Esophagus mucosa (tissue), 1 donor: ENCODE measurements at regions not wholly inside any gene's neighbourhood (a gene's known extent, or its start where the extent isn't known, plus 50 kb on each side); places are given as distances from the start of the nearest gene placed in this dataset.

Experiments used
- ATAC-seq: fragments of 200-7000 bp; cut with Tn5 transposase; one replicate; pipeline ENCODE4 v1.9.1; 2020
- donor health status: DM: yes; HTN: yes; CAD: no.

GRCh38 chr10:75347186-75347585 is 54.4 kb downstream of the ZNF503 start:
- no peak for ATAC-seq

- no peak for ATAC-seq
These were observed 55.8 kb downstream of the ZNF503 start for GRCh38 chr10:75345738-75346137.

GRCh38 chr10:75344170-75344569 is 57.4 kb downstream of the ZNF503 start:
- no peak for ATAC-seq

DNA sequence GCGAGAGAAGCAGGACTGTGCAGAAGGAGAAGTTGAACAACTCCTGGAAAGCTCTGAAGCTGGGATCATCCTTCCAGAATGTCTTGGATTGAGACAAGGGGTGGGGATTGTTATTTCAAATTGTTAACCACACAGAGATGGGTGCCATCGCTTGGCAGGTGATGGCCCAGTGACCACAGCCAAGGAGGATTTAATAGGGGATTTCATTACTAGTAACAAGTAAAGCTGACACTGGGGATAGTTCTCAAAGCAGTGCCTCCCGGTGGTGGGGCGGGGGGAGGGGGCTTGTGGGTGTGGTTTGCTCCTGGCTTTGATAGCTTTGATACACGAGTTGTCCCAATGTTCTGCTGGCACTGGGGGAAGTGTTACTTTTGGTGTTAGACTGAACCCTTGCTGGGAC is 59.2 kb downstream of the ZNF503 start:
- ATAC-seq = no peak

DNA sequence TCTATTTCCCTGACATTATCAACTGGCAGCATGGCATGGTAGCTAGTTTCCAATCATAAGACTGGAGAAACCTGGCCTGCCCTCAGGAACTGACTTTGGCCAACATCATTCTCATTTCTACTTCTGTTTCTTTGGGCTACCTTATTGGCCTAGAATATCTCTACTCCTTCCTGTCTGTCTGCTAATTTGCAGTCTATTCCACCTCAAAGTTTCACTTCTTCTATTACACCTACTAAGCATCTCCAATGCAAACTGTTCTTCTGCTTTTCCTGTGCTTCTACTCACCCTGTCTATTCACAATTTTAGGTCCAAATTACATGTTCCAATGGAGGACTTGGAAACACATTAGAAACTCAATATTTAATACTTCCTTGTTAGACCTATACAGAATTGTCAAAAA is 65.6 kb downstream of the ZNF503 start:
- ATAC-seq = no peak

DNA sequence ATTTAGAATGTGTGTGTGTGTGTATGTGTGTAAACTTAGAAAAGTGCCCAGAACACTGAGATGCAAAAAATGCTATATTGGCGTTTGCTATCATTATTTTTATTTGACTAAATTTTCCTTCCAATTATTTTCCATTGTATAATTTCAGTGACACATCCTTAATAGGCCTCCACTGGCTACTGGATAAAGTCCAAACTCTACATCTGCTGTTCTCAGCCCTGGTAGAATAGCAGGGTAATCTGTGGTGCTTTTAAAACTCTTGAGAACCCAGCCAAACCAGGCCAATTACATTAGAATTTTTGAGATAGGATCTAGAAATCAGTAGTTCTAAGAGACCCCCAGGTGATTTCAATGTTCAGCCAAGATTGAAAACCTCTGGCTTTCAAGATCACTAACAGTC is 66.4 kb downstream of the ZNF503 start:
- no peak for ATAC-seq

GRCh38 chr10:75334720-75335119 is 66.8 kb downstream of the ZNF503 start:
- no peak for ATAC-seq

DNA sequence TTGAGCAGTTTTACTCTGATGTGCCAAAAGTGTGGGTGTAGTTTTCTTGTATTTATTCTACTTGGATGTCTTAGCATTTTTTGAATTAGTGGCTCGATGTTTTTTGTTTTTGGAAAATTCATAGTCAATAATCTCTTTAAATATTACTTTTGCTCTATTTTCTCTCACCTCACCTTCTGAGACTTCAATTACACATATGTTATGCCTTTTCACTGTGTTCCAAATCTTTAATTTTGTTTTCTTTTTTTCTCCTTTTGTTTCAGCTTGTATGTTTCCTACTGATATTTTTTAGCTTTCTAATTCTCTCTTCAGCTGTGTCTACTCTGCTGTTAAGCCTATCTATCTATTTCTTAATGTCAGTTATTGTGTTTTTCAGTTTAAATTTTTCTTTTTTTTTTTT is 69.5 kb downstream of the ZNF503 start:
- ATAC-seq = no peak

GRCh38 chr10:75331081-75331480 is 70.5 kb downstream of the ZNF503 start:
- no peak for ATAC-seq

- no peak for ATAC-seq
These were observed 72.3 kb downstream of the ZNF503 start for GRCh38 chr10:75329190-75329745.

- ATAC-seq = no peak
These were observed 75.3 kb downstream of the ZNF503 start for GRCh38 chr10:75326306-75326705.

GRCh38 chr10:75319274-75319673 is 82.3 kb downstream of the ZNF503 start:
- no peak for ATAC-seq

- no peak for ATAC-seq
These were observed 78.8 kb upstream of the COMTD1 start for GRCh38 chr10:75314570-75314969.

DNA sequence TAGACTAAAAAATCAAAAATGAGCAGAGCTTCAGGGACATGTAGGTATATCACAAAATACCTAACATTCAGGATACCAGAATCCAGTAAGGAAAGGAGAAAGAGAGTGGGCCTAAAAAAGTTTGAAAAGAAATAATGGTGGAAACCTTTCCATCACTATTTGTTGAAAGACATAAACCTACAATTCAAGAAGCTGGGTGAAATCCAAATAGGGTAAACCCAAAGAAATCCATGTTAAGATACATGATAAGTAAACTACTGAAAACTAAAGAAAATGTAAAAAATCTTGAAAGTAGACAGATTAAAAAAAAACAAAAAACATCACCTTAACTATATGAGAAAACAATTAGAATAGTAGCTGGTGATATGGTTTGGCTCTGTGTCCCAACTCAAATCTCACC is 76.7 kb upstream of the COMTD1 start:
- ATAC-seq = no peak

- no peak for ATAC-seq
These were observed 69.9 kb upstream of the COMTD1 start for GRCh38 chr10:75305675-75306074.

- no peak for ATAC-seq
These were observed 69.1 kb upstream of the COMTD1 start for GRCh38 chr10:75304741-75305390.

DNA sequence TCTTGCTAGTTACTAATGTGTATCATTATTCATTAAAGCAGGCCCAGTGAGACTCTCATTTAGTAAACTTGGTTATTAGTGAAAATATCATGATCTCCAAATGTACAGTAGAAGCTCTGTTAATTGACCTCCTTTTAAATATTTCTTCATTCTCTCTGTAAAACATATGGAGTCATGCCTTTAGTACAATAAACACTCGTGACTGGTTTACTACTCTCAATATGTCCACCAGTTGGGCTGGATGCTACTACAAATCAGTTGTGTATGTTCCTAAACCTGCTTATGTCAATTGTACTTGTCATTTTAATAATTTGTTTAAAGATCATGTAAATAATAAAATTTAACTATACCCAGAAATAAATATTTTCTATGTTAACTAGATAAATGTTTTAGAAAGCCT is 68.6 kb upstream of the COMTD1 start:
- no peak for ATAC-seq

GRCh38 chr10:75303045-75303777 is 67.5 kb upstream of the COMTD1 start:
- ATAC-seq = peak; percentile 95

GRCh38 chr10:75302029-75302428 is 66.3 kb upstream of the COMTD1 start:
- no peak for ATAC-seq

- ATAC-seq = no peak
These were observed 61.4 kb upstream of the COMTD1 start for GRCh38 chr10:75297021-75297599.

GRCh38 chr10:75295868-75296441 is 60.2 kb upstream of the COMTD1 start:
- ATAC-seq = peak; percentile 56

DNA sequence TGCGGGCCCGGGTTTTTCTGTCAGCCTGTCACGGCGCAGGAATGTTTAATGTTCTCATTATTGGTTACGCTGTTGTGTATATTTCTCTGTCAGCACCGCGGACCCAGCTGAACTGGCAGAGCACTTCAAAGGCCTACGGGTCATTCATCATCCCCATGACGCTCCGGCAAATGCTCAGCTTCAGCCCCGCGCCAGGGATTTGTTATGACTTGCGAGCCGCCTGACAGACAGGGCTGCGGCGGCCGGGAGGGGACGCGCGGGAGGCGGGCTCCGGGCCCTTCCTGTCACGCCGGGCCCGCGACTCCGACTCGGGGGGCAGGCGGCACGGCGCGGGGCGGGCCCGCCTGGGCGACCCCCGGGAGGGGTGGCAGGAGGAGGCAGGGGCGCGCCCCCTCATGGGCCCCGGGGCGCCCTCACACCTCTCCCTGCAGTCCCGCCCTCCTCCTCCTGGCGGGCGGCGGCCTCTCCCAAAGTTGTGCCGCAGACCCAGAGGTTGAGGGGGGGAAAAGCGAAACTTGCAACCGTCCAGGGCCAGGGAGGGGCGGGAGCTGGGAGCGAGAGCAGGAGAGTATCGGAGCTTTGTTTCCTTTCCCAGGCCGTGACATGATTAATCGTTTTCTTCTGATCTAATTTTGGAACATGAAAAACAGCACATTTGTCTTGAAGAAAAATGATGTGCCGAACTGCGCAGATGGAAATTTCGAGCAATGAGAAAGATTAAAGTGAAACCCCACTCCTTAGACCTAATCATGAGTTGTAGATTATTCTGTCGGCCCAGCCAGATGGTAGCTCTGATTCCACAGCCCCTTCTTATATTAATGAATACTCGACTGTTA is 59.3 kb upstream of the COMTD1 start:
- ATAC-seq = peak; percentile 93

- peak; percentile 37 for ATAC-seq
These were observed 58.7 kb upstream of the COMTD1 start for GRCh38 chr10:75294518-75294865.
